GM23338 (cell line): ENCODE measurements at regions not wholly inside any gene's neighbourhood (a gene's known extent, or its start where the extent isn't known, plus 50 kb on each side); places are given as distances from the start of the nearest gene placed in this dataset.
A peak's percentile ranks its signal among the peaks of the same experiment; 100 is the strongest.

Source experiments
- ATAC-seq: fragments of 200-7000 bp; cut with Tn5 transposase; 3 replicates; pipeline ENCODE4 v1.9.1; 2020
- DNase-seq: peaks from one replicate; pipeline ENCODE4 v3.0.0-alpha.2; 2015; ENCODE audit warnings: low spot score
- H2AFZ ChIP-seq: fragments of 200-600 bp; sonication (generic); 2 replicates; pipeline ENCODE4 v1.8.0; 2016; ENCODE audit warnings: antibody characterized with exemption, mild to moderate bottlenecking, moderate library complexity
- H3F3A ChIP-seq: fragments of 200-600 bp; sonication (generic); replicated peaks from 2 replicates; pipeline ENCODE4 v1.8.0; 2017; ENCODE audit warnings: antibody characterized with exemption, mixed run types, low read depth
- H3K27ac ChIP-seq: fragments of 200-600 bp; sonication (generic); 2 replicates; pipeline ENCODE4 v1.6.1; 2016; ENCODE audit warnings: low read depth
- H3K27me3 ChIP-seq: fragments of 200-600 bp; sonication (generic); 2 replicates; pipeline ENCODE4 v1.8.0; 2016; ENCODE audit warnings: mild to moderate bottlenecking, mixed run types, moderate library complexity; ENCODE audit not compliant: insufficient read depth
- H3K36me3 ChIP-seq: fragments of 200-600 bp; sonication (generic); 2 replicates; pipeline ENCODE4 v1.8.0; 2016; ENCODE audit warnings: mild to moderate bottlenecking; ENCODE audit not compliant: insufficient read depth
- H3K4me1 ChIP-seq: fragments of 200-600 bp; sonication (generic); 2 replicates; pipeline ENCODE4 v1.8.0; 2016; ENCODE audit warnings: mild to moderate bottlenecking, moderate library complexity; ENCODE audit not compliant: insufficient read depth
- H3K4me2 ChIP-seq: fragments of 200-600 bp; sonication (generic); 2 replicates; pipeline ENCODE4 v1.7.1; 2017; ENCODE audit warnings: mixed run types
- H3K4me3 ChIP-seq: fragments of 200-600 bp; sonication (generic); 2 replicates; pipeline ENCODE4 v1.6.1; 2016; ENCODE audit warnings: mixed run types
- H3K79me2 ChIP-seq: fragments of 200-600 bp; sonication (generic); replicated peaks from 2 replicates; pipeline ENCODE4 v1.8.0; 2017; ENCODE audit warnings: mild to moderate bottlenecking; ENCODE audit not compliant: insufficient read depth
- H3K9me2 ChIP-seq: fragments of 200-600 bp; sonication (generic); 2 replicates; pipeline ENCODE4 v1.8.0; 2017; ENCODE audit not compliant: insufficient read depth
- H4K20me1 ChIP-seq: fragments of 200-600 bp; sonication (generic); replicated peaks from 2 replicates; pipeline ENCODE4 v1.8.0; 2017; ENCODE audit warnings: mild to moderate bottlenecking; ENCODE audit not compliant: insufficient read depth
- H3K27ac Mint-ChIP-seq: 2 replicates; pipeline ENCODE4 v1.8.0; 2020; ENCODE audit warnings: inconsistent platforms, mild to moderate bottlenecking, moderate library complexity, mixed read lengths
- H3K27me3 Mint-ChIP-seq: 3 replicates; pipeline ENCODE4 v1.8.0; 2022; ENCODE audit warnings: low read depth, mild to moderate bottlenecking, moderate library complexity, mixed read lengths, inconsistent platforms; ENCODE audit not compliant: insufficient read depth, poor library complexity
- H3K36me3 Mint-ChIP-seq: 3 replicates; pipeline ENCODE4 v1.8.0; 2021; ENCODE audit warnings: low read depth, mild to moderate bottlenecking, inconsistent platforms, moderate library complexity, mixed read lengths
- H3K4me1 Mint-ChIP-seq: 3 replicates; pipeline ENCODE4 v1.8.0; 2020; ENCODE audit warnings: mild to moderate bottlenecking, inconsistent platforms, mixed read lengths
- H3K4me3 Mint-ChIP-seq: 3 replicates; pipeline ENCODE4 v1.8.0; 2021; ENCODE audit warnings: moderate library complexity, mild to moderate bottlenecking, inconsistent platforms, mixed read lengths
- H3K9me3 Mint-ChIP-seq: 3 replicates; pipeline ENCODE4 v1.8.0; 2020; ENCODE audit warnings: moderate library complexity, mild to moderate bottlenecking, inconsistent platforms, mixed read lengths
- CREB1 ChIP-seq: fragments of 250-450 bp; sonication (Bioruptor Pico); IDR thresholded peaks from 2 replicates; pipeline ENCODE4 v1.5.0; 2020; ENCODE audit warnings: low read depth, mild to moderate bottlenecking, moderate library complexity
- JUNB ChIP-seq: IDR thresholded peaks from one replicate; pipeline ENCODE4 v1.6.1; 2016; ENCODE audit warnings: antibody characterized with exemption; ENCODE audit not compliant: unreplicated experiment
- NANOG ChIP-seq: IDR thresholded peaks from 2 replicates; pipeline ENCODE4 v1.6.1; 2016; ENCODE audit warnings: antibody characterized with exemption, borderline replicate concordance
- POLR2AphosphoS5 ChIP-seq: IDR thresholded peaks from 2 replicates; pipeline ENCODE4 v1.6.1; 2016; ENCODE audit warnings: antibody characterized with exemption, low read depth
- REST ChIP-seq: IDR thresholded peaks from one replicate; pipeline ENCODE4 v1.6.1; 2018; ENCODE audit warnings: antibody characterized with exemption; ENCODE audit not compliant: unreplicated experiment
- STAT1 ChIP-seq: IDR thresholded peaks from one replicate; pipeline ENCODE4 v1.6.1; 2016; ENCODE audit warnings: antibody characterized with exemption; ENCODE audit not compliant: unreplicated experiment
- ZNF114 ChIP-seq: fragments of 250-450 bp; sonication (Bioruptor Pico); IDR thresholded peaks from 2 replicates; pipeline ENCODE4 v1.5.0; 2020; ENCODE audit warnings: mild to moderate bottlenecking, moderate library complexity
- TF ChIP-seq, protein P1 (sequence below), 2 experiments: fragments of 200-600 bp in 1 of 2; sonication (generic) in 1 of 2; conservative IDR thresholded peaks; 2 replicates each; pipeline versions ENCODE4 v1.5.1 to v1.6.1; 2016 to 2017; ENCODE audit warnings: antibody characterized with exemption in 2 of 2, low read depth in 2 of 2, mild to moderate bottlenecking in 2 of 2, moderate library complexity in 1 of 2
- TF ChIP-seq, protein P2 (sequence below): IDR thresholded peaks from 2 replicates; pipeline ENCODE4 v1.6.1; 2016; ENCODE audit warnings: antibody characterized with exemption
- TF ChIP-seq, protein P3 (sequence below): fragments of 250-450 bp; sonication (Bioruptor Pico); IDR thresholded peaks from 2 replicates; pipeline ENCODE4 v1.5.0; 2020; ENCODE audit warnings: mild to moderate bottlenecking, moderate library complexity

- no peaks in the 10 kb centered on the region for H3K36me3 ChIP-seq
- no peaks in the 10 kb centered on the region for H3K9me2 ChIP-seq
- no peak overlapping the region for H3K27ac ChIP-seq
- H2AFZ ChIP-seq = no peak overlapping the region
- TF ChIP-seq STAT1 (no peak), NANOG (no peak), ZNF114 (CRISPR knock-in tag) (no peak), CREB1 (CRISPR knock-in tag) (no peak), POLR2AphosphoS5 (no peak), REST (no peak), JUNB (no peak)
- TF ChIP-seq, protein P1, sequence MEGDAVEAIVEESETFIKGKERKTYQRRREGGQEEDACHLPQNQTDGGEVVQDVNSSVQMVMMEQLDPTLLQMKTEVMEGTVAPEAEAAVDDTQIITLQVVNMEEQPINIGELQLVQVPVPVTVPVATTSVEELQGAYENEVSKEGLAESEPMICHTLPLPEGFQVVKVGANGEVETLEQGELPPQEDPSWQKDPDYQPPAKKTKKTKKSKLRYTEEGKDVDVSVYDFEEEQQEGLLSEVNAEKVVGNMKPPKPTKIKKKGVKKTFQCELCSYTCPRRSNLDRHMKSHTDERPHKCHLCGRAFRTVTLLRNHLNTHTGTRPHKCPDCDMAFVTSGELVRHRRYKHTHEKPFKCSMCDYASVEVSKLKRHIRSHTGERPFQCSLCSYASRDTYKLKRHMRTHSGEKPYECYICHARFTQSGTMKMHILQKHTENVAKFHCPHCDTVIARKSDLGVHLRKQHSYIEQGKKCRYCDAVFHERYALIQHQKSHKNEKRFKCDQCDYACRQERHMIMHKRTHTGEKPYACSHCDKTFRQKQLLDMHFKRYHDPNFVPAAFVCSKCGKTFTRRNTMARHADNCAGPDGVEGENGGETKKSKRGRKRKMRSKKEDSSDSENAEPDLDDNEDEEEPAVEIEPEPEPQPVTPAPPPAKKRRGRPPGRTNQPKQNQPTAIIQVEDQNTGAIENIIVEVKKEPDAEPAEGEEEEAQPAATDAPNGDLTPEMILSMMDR (conservative IDR thresholded peaks at IDR 0.05; ENCODE audit: low read depth in 2 of 2) = no peak
- TF ChIP-seq, protein P2, sequence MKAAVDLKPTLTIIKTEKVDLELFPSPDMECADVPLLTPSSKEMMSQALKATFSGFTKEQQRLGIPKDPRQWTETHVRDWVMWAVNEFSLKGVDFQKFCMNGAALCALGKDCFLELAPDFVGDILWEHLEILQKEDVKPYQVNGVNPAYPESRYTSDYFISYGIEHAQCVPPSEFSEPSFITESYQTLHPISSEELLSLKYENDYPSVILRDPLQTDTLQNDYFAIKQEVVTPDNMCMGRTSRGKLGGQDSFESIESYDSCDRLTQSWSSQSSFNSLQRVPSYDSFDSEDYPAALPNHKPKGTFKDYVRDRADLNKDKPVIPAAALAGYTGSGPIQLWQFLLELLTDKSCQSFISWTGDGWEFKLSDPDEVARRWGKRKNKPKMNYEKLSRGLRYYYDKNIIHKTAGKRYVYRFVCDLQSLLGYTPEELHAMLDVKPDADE = no peak
- TF ChIP-seq, protein P3, sequence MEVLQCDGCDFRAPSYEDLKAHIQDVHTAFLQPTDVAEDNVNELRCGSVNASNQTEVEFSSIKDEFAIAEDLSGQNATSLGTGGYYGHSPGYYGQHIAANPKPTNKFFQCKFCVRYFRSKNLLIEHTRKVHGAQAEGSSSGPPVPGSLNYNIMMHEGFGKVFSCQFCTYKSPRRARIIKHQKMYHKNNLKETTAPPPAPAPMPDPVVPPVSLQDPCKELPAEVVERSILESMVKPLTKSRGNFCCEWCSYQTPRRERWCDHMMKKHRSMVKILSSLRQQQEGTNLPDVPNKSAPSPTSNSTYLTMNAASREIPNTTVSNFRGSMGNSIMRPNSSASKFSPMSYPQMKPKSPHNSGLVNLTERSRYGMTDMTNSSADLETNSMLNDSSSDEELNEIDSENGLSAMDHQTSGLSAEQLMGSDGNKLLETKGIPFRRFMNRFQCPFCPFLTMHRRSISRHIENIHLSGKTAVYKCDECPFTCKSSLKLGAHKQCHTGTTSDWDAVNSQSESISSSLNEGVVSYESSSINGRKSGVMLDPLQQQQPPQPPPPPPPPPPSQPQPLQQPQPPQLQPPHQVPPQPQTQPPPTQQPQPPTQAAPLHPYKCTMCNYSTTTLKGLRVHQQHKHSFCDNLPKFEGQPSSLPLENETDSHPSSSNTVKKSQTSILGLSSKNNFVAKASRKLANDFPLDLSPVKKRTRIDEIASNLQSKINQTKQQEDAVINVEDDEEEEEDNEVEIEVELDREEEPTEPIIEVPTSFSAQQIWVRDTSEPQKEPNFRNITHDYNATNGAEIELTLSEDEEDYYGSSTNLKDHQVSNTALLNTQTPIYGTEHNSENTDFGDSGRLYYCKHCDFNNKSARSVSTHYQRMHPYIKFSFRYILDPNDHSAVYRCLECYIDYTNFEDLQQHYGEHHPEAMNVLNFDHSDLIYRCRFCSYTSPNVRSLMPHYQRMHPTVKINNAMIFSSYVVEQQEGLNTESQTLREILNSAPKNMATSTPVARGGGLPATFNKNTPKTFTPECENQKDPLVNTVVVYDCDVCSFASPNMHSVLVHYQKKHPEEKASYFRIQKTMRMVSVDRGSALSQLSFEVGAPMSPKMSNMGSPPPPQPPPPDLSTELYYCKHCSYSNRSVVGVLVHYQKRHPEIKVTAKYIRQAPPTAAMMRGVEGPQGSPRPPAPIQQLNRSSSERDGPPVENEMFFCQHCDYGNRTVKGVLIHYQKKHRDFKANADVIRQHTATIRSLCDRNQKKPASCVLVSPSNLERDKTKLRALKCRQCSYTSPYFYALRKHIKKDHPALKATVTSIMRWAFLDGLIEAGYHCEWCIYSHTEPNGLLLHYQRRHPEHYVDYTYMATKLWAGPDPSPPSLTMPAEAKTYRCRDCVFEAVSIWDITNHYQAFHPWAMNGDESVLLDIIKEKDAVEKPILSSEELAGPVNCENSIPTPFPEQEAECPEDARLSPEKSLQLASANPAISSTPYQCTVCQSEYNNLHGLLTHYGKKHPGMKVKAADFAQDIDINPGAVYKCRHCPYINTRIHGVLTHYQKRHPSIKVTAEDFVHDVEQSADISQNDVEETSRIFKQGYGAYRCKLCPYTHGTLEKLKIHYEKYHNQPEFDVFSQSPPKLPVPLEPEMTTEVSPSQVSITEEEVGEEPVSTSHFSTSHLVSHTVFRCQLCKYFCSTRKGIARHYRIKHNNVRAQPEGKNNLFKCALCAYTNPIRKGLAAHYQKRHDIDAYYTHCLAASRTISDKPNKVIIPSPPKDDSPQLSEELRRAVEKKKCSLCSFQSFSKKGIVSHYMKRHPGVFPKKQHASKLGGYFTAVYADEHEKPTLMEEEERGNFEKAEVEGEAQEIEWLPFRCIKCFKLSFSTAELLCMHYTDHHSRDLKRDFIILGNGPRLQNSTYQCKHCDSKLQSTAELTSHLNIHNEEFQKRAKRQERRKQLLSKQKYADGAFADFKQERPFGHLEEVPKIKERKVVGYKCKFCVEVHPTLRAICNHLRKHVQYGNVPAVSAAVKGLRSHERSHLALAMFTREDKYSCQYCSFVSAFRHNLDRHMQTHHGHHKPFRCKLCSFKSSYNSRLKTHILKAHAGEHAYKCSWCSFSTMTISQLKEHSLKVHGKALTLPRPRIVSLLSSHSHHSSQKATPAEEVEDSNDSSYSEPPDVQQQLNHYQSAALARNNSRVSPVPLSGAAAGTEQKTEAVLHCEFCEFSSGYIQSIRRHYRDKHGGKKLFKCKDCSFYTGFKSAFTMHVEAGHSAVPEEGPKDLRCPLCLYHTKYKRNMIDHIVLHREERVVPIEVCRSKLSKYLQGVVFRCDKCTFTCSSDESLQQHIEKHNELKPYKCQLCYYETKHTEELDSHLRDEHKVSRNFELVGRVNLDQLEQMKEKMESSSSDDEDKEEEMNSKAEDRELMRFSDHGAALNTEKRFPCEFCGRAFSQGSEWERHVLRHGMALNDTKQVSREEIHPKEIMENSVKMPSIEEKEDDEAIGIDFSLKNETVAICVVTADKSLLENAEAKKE = no peak
- H3K4me3 ChIP-seq = no peak overlapping the region
- no peak for ATAC-seq
- no peaks in the 10 kb centered on the region for H3K9me3 Mint-ChIP-seq
- peaks cover 37% of the 10 kb centered on the region for H3K4me1 Mint-ChIP-seq
- no peak overlapping the region for H3K4me3 Mint-ChIP-seq
- no peak overlapping the region for H3K4me2 ChIP-seq
- no peak for DNase-seq
- H3K27me3 Mint-ChIP-seq = peaks cover 5% of the 10 kb centered on the region
- no peaks in the 10 kb centered on the region for H3K27me3 ChIP-seq
- no peaks in the 10 kb centered on the region for H4K20me1 ChIP-seq
- no peaks in the 10 kb centered on the region for H3K79me2 ChIP-seq
- H3K27ac Mint-ChIP-seq = peak overlapping the region; percentile 73; the same call in 1 of the 2 replicates
- H3K36me3 Mint-ChIP-seq = no peaks in the 10 kb centered on the region
- H3K4me1 ChIP-seq = peaks cover 12% of the 10 kb centered on the region; the same call in 1 of the 2 replicates
- no peaks in the 10 kb centered on the region for H3F3A ChIP-seq
Observed at GRCh38 chrX:10743476-10743875, 123.1 kb upstream of the MID1 start.
